GM21390 (cell line): ENCODE measurements at regions not wholly inside any gene's neighbourhood (a gene's known extent, or its start where the extent isn't known, plus 50 kb on each side); places are given as distances from the start of the nearest gene placed in this dataset.
"Not testable (repeated sequence)": the region's sequence is repeated elsewhere in the genome, so short reads cannot be mapped to it uniquely, and the experiment has no call there.

Source experiments
- ATAC-seq: cut with Tn5 transposase; IDR thresholded peaks from one replicate; pipeline ENCODE4 v1.9.1; 2021; ENCODE audit not compliant: unreplicated experiment

- ATAC-seq = peak; percentile 66
Measured at GRCh38 chr1:148318123-148318903, 164.8 kb downstream of the PPIAL4G start.

- no peak for ATAC-seq
Measured at GRCh38 chr1:148317288-148317985, 165.4 kb upstream of the NBPF11 start.

- peak; percentile 89 for ATAC-seq
Measured at GRCh38 chr1:148315071-148315811, 163.2 kb upstream of the NBPF11 start.

- no peak for ATAC-seq
Measured at GRCh38 chr1:148310807-148311206, 158.7 kb upstream of the NBPF11 start.

GRCh38 chr1:148309940-148310500 lies 157.9 kb upstream of the NBPF11 start:
- ATAC-seq = no peak

- no peak for ATAC-seq
Measured at GRCh38 chr1:148308832-148309458, 156.9 kb upstream of the NBPF11 start.

GRCh38 chr1:148307583-148308185 lies 155.6 kb upstream of the NBPF11 start:
- ATAC-seq = no peak

GRCh38 chr1:148304935-148305334 lies 152.9 kb upstream of the NBPF11 start:
- ATAC-seq = not testable (repeated sequence)

GRCh38 chr1:148302586-148303364 lies 150.7 kb upstream of the NBPF11 start:
- ATAC-seq = peak; percentile 84

- not testable (repeated sequence) for ATAC-seq
Measured at GRCh38 chr1:148297852-148298251, 145.8 kb upstream of the NBPF11 start.

- no peak for ATAC-seq
Measured at GRCh38 chr1:148296511-148296910, 144.4 kb upstream of the NBPF11 start.

- ATAC-seq = no peak
Measured at GRCh38 chr1:148294116-148294807, 142.2 kb upstream of the NBPF11 start.

- ATAC-seq = no peak
Measured at GRCh38 chr1:148293651-148294050, 141.6 kb upstream of the NBPF11 start.

- no peak for ATAC-seq
Measured at GRCh38 chr1:148292915-148293314, 140.8 kb upstream of the NBPF11 start.

- no peak for ATAC-seq
Measured at GRCh38 chr1:148290881-148291280, 138.8 kb upstream of the NBPF11 start.

GRCh38 chr1:148289647-148290046 lies 137.6 kb upstream of the NBPF11 start:
- no peak for ATAC-seq

GRCh38 chr1:148285946-148286345 lies 133.9 kb upstream of the NBPF11 start:
- not testable (repeated sequence) for ATAC-seq

GRCh38 chr1:148280831-148281572 lies 128.9 kb upstream of the NBPF11 start:
- peak; percentile 80 for ATAC-seq
